KMS-11 (cell line): ENCODE measurements at regions not wholly inside any gene's neighbourhood (a gene's known extent, or its start where the extent isn't known, plus 50 kb on each side); places are given as distances from the start of the nearest gene placed in this dataset.

ENCODE experiments used
- H2AFZ ChIP-seq: fragments of 200-600 bp; sonication (generic); 2 replicates; pipeline ENCODE4 v1.6.1; 2016; ENCODE audit warnings: antibody characterized with exemption, mixed run types, low read depth
- H3K27ac ChIP-seq: fragments of 200-600 bp; sonication (generic); 2 replicates; pipeline ENCODE4 v1.6.1; 2016; ENCODE audit warnings: mild to moderate bottlenecking, mixed run types
- H3K27me3 ChIP-seq: fragments of 200-600 bp; sonication (generic); 2 replicates; pipeline ENCODE4 v1.6.1; 2017; ENCODE audit warnings: mild to moderate bottlenecking, low read depth, mixed run types, moderate library complexity; ENCODE audit not compliant: insufficient read depth
- H3K36me3 ChIP-seq: fragments of 200-600 bp; sonication (generic); 2 replicates; pipeline ENCODE4 v1.6.1; 2017; ENCODE audit warnings: mild to moderate bottlenecking, mixed run types; ENCODE audit not compliant: insufficient read depth
- H3K4me1 ChIP-seq: fragments of 200-600 bp; sonication (generic); 2 replicates; pipeline ENCODE4 v1.6.1; 2016; ENCODE audit warnings: mild to moderate bottlenecking, low read depth, mixed run types; ENCODE audit not compliant: poor library complexity, severe bottlenecking
- H3K4me2 ChIP-seq: fragments of 200-600 bp; sonication (generic); 2 replicates; pipeline ENCODE4 v1.7.0; 2016; ENCODE audit warnings: mild to moderate bottlenecking, mixed run types
- H3K4me3 ChIP-seq: fragments of 200-600 bp; sonication (generic); IDR thresholded peaks from 2 replicates; pipeline ENCODE4 v1.6.1; 2017; ENCODE audit warnings: low read depth, low read length, mixed read lengths; ENCODE audit not compliant: insufficient read depth
- H3K79me2 ChIP-seq: fragments of 200-600 bp; sonication (generic); 2 replicates; pipeline ENCODE4 v1.6.1; 2016; ENCODE audit warnings: low read depth, mixed run types; ENCODE audit not compliant: insufficient read depth
- H3K9ac ChIP-seq: fragments of 200-600 bp; sonication (generic); 2 replicates; pipeline ENCODE4 v1.6.1; 2016; ENCODE audit warnings: mild to moderate bottlenecking, mixed run types
- H4K20me1 ChIP-seq: fragments of 200-600 bp; sonication (generic); 2 replicates; pipeline ENCODE4 v1.6.1; 2016; ENCODE audit warnings: mild to moderate bottlenecking, mixed run types; ENCODE audit not compliant: insufficient read depth
- TF ChIP-seq, protein P1 (sequence below): fragments of 200-600 bp; sonication (generic); conservative IDR thresholded peaks from 2 replicates; pipeline ENCODE4 v1.6.1; 2017; ENCODE audit warnings: low read depth, mild to moderate bottlenecking, antibody characterized with exemption, low read length, moderate library complexity, mixed read lengths

- H3K4me2 ChIP-seq, result no peak overlapping the region
- no peaks in the 10 kb centered on the region for H3K27me3 ChIP-seq
- H3K9ac ChIP-seq, result no peak overlapping the region
- H4K20me1 ChIP-seq, result no peaks in the 10 kb centered on the region
- H3K4me1 ChIP-seq, result peaks cover 4% of the 10 kb centered on the region
- no peak overlapping the region for H3K27ac ChIP-seq
- no peak overlapping the region for H3K4me3 ChIP-seq
- no peak overlapping the region for H2AFZ ChIP-seq
- H3K36me3 ChIP-seq, result no peaks in the 10 kb centered on the region
- H3K79me2 ChIP-seq, result no peaks in the 10 kb centered on the region
- TF ChIP-seq, protein P1, sequence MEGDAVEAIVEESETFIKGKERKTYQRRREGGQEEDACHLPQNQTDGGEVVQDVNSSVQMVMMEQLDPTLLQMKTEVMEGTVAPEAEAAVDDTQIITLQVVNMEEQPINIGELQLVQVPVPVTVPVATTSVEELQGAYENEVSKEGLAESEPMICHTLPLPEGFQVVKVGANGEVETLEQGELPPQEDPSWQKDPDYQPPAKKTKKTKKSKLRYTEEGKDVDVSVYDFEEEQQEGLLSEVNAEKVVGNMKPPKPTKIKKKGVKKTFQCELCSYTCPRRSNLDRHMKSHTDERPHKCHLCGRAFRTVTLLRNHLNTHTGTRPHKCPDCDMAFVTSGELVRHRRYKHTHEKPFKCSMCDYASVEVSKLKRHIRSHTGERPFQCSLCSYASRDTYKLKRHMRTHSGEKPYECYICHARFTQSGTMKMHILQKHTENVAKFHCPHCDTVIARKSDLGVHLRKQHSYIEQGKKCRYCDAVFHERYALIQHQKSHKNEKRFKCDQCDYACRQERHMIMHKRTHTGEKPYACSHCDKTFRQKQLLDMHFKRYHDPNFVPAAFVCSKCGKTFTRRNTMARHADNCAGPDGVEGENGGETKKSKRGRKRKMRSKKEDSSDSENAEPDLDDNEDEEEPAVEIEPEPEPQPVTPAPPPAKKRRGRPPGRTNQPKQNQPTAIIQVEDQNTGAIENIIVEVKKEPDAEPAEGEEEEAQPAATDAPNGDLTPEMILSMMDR, result no peak
These were observed 615.0 kb downstream of the ANKRD7 start for GRCh38 chr7:118839515-118839914.

DNA sequence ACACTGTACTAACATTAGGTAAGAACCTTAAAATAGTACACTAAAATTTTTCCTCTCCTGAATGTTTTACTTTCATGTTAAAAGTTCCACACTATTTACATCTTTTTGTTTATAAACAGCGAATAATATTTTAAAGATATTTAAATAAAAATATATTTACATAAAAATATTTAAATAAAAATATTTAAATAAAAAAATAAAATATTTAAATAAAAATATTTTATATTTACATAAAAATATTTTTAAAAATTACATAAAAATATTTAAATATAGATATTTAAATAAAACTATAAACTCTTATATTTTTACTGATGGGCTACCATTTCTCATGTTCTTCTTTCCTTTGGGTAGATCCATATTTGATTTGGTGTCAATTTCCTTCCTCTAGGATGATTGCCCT, 619.0 kb downstream of the ANKRD7 start:
- H3K27ac ChIP-seq, result no peak overlapping the region

GRCh38 chr7:118844748-118845147, 620.2 kb downstream of the ANKRD7 start:
- Histone ChIP-seq H2AFZ (no peak overlapping the region), H3K79me2 (no peaks in the 10 kb centered on the region), H3K4me3 (no peak overlapping the region), H3K27me3 (no peaks in the 10 kb centered on the region), H4K20me1 (no peaks in the 10 kb centered on the region), H3K9ac (no peak overlapping the region), H3K4me2 (no peak overlapping the region), H3K36me3 (no peaks in the 10 kb centered on the region), H3K4me1 (peaks cover 7% of the 10 kb centered on the region), H3K27ac (no peak overlapping the region)
- TF ChIP-seq, protein P1, result no peak

More for the DNA sequence above, 619.0 kb downstream of the ANKRD7 start:
- TF ChIP-seq, protein P1, result no peak
- Histone ChIP-seq H2AFZ (no peak overlapping the region), H3K79me2 (no peaks in the 10 kb centered on the region), H3K9ac (no peak overlapping the region), H3K27me3 (no peaks in the 10 kb centered on the region), H3K4me2 (no peak overlapping the region), H3K4me1 (peaks cover 7% of the 10 kb centered on the region), H4K20me1 (no peaks in the 10 kb centered on the region), H3K36me3 (no peaks in the 10 kb centered on the region), H3K4me3 (no peak overlapping the region)

DNA sequence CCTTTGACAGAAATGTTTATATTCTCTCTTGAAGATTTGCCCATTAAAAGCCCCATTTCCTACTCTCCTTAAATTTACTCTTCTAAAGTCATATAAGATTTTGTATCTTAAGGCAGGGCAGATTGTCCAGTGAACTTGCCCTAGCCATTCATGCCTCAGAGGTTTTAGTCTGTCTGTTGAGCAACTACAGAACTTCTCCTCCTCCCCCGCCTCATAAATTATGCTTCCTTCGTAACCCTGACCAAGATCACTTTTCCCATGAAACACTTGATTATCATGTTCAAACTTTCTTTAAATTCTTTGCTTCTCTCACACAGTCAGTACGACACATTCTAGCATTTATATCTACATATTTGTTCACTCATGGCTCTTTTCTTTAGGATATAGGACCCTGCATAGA, 621.3 kb downstream of the ANKRD7 start:
- Histone ChIP-seq H3K4me2 (no peak overlapping the region), H3K9ac (no peak overlapping the region), H3K4me1 (peaks cover 7% of the 10 kb centered on the region), H3K27me3 (no peaks in the 10 kb centered on the region), H3K36me3 (no peaks in the 10 kb centered on the region), H3K27ac (no peak overlapping the region), H3K79me2 (no peaks in the 10 kb centered on the region), H4K20me1 (no peaks in the 10 kb centered on the region), H2AFZ (no peak overlapping the region), H3K4me3 (no peak overlapping the region)
- TF ChIP-seq, protein P1, result no peak
